HG03025 (cell line): ENCODE measurements at regions not wholly inside any gene's neighbourhood (a gene's known extent, or its start where the extent isn't known, plus 50 kb on each side); places are given as distances from the start of the nearest gene placed in this dataset.
"Not testable (repeated sequence)": the region's sequence is repeated elsewhere in the genome, so short reads cannot be mapped to it uniquely, and the experiment has no call there.

Experiments used
- ATAC-seq: cut with Tn5 transposase; IDR thresholded peaks from one replicate; pipeline ENCODE4 v1.9.1; 2021; ENCODE audit warnings: mild to moderate bottlenecking, moderate library complexity; ENCODE audit not compliant: unreplicated experiment, low FRiP score

GRCh38 chr4:126183206-126183605, 868.5 kb downstream of the FAT4 start:
- no peak for ATAC-seq

GRCh38 chr4:126191536-126191935, 876.8 kb downstream of the FAT4 start:
- no peak for ATAC-seq

GRCh38 chr4:126192506-126192905, 877.8 kb downstream of the FAT4 start:
- no peak for ATAC-seq

GRCh38 chr4:126201251-126202138, 886.7 kb downstream of the FAT4 start:
- not testable (repeated sequence) for ATAC-seq

- no peak for ATAC-seq
Measured at GRCh38 chr4:126202226-126202625, 887.5 kb downstream of the FAT4 start.

GRCh38 chr4:126207910-126208309, 893.2 kb downstream of the FAT4 start:
- ATAC-seq, result no peak

- no peak for ATAC-seq
Measured at GRCh38 chr4:126209147-126209546, 894.4 kb downstream of the FAT4 start.

- no peak for ATAC-seq
Measured at GRCh38 chr4:126213996-126214395, 899.2 kb downstream of the FAT4 start.

GRCh38 chr4:126215759-126216158, 901.0 kb downstream of the FAT4 start:
- no peak for ATAC-seq

- ATAC-seq, result no peak
Measured at GRCh38 chr4:126216611-126217010, 901.9 kb downstream of the FAT4 start.

- no peak for ATAC-seq
Measured at GRCh38 chr4:126221282-126221681, 906.5 kb downstream of the FAT4 start.

GRCh38 chr4:126221717-126222340, 907.1 kb downstream of the FAT4 start:
- ATAC-seq, result no peak

- ATAC-seq, result no peak
Measured at GRCh38 chr4:126223784-126224407, 909.1 kb downstream of the FAT4 start.

GRCh38 chr4:126227428-126227827, 912.7 kb downstream of the FAT4 start:
- no peak for ATAC-seq

GRCh38 chr4:126230269-126230668, 915.5 kb downstream of the FAT4 start:
- ATAC-seq, result no peak

- ATAC-seq, result no peak
Measured at GRCh38 chr4:126233483-126233882, 918.7 kb downstream of the FAT4 start.

- no peak for ATAC-seq
Measured at GRCh38 chr4:126238013-126238412, 923.3 kb downstream of the FAT4 start.

- ATAC-seq, result no peak
Measured at GRCh38 chr4:126241634-126242033, 926.9 kb downstream of the FAT4 start.

- no peak for ATAC-seq
Measured at GRCh38 chr4:126242679-126243390, 928.1 kb downstream of the FAT4 start.

- ATAC-seq, result no peak
Measured at GRCh38 chr4:126247409-126247808, 932.7 kb downstream of the FAT4 start.

- ATAC-seq, result no peak
Measured at GRCh38 chr4:126250006-126250405, 935.3 kb downstream of the FAT4 start.
